CD1c-positive myeloid dendritic cell (primary cell): ENCODE measurements at regions not wholly inside any gene's neighbourhood (a gene's known extent, or its start where the extent isn't known, plus 50 kb on each side); places are given as distances from the start of the nearest gene placed in this dataset.

Source experiments
- DNase-seq: peaks from one replicate; pipeline ENCODE4 v3.0.0-alpha.2; 2016; ENCODE audit errors: extremely low spot score

DNA sequence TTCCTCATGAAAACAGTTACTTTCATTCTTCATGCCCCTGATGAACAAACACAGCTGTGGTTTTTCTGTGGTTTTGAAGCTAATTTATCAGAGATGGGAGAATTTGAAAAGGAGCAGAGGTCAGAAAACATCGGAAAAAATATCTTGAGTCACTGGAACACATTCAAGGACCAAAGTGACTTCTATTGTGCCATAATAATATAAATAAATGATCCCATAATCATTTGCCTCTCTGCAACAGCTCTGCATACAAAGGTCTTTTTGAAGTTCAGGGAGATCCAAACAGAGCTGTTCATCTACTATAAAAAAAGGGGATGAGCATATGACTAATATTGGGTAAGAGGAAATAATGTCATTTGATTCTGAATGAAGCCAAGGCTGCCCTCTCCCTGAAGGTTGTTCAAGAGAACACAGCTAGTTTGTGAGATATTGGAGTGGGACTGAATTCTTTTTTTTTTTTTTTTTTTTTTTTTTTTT is 201.3 kb upstream of the GALNT5 start:
- DNase-seq, result no peak

DNA sequence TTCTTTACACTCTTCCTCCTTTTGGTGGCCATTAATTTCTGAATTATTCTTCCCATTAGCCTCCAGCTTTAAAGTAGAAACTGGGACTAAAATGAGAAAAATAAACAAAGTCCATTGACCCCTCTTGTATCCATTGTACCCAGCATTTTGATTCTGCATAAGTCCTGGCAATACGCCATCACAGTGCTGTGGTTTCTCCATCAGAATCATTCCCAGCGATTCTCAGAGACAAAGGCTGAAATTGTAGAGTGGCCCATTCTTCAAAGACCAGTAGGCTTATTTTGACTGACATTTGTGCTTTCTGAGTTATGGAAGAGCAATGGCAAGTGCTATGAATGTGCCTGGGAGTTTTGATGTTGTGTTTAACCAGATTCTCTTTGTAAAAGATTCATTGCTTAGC is 199.3 kb upstream of the GALNT5 start:
- DNase-seq, result no peak

DNA sequence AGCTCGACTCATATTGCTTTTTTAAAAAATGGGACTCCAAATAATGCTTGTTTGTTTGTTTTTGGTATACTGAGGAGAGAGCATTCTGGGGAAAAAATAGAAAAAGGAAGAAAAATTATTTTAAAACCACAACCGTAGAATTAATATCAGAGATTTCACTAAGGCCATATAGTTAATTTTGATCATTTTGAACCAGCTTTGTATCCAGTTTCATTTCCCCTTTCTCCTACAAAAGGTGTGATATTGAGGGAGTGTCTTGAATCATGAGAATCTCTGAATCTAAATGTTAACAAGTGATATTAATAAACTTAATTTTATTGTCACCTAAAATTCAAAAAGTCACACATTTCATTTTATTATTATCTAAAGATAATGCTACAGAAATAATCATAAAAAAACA is 198.5 kb upstream of the GALNT5 start:
- no peak for DNase-seq

DNA sequence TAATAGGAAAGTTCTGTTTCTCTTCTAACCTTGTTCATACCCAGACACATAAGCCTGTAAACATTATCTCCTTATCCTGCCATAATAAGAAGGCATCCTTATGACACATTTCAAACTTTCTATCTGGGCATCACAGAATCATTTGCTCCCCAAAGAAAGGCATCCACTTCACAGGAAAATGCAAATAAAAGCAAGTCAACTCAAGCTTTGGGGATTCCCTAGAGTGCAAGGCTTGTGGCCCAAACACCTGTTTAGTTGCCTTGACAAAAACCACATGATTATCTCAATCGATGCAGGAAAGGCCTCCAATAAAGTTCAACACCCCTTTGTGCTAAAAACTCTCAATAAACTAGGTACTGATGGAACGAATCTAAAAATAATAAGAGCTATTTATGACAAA is 195.7 kb upstream of the GALNT5 start:
- DNase-seq, result no peak

DNA sequence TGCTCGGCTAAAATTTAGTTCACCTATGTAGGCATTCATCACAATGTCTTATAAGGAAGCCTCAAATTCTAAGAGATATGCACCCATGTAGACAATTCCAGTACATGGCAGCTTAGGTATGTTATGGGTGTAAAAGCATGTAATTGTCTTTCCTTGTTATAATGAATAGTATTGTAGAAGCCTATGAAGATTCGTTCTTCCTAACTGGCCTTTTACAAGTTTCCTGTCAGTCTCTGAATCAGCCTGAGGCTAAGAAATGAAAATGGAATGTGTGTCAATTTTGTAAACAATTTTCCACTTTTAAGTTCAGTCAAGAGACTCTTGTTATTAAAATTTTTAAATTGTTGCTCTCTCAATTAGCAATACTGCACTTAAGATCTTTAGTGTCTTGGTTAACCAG is 189.9 kb upstream of the GALNT5 start:
- DNase-seq, result no peak

DNA sequence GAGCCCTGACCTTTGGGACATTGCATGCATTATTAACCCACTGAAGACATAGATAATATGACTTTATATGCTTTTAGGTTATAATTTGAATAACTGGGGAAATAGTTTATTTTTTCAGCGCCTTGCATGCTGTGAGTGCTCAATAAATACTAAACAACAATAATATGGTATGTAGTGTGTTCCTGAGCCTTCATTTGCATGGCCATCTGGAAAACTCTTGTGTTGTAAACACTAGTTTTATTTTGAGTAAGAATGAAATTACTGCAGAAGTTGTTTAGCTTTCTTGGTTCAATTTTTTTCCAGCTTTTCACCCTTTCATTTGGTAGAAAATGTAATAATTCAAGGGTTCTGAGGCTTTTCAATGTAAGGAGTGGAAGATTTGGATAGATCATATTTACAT is 189.3 kb upstream of the GALNT5 start:
- no peak for DNase-seq

DNA sequence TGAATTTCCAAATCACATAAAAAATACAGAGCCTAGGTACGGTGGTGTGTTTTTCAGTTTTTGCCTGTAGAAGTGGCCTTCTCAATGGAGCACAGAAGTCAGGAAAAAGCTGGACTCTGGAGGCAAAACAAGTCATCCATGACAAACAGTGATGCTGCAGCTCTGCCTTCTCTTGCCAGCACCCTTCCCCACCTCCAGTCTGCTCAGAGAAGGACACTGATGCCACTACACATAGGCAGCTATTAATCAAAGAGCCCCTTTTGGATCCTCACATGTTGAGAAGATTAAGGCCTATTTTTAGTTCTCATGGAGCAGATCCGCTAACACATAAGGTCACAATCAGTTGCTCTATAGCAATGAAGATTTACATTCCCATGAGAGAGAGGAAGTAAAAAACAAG is 181.6 kb upstream of the GALNT5 start:
- no peak for DNase-seq

DNA sequence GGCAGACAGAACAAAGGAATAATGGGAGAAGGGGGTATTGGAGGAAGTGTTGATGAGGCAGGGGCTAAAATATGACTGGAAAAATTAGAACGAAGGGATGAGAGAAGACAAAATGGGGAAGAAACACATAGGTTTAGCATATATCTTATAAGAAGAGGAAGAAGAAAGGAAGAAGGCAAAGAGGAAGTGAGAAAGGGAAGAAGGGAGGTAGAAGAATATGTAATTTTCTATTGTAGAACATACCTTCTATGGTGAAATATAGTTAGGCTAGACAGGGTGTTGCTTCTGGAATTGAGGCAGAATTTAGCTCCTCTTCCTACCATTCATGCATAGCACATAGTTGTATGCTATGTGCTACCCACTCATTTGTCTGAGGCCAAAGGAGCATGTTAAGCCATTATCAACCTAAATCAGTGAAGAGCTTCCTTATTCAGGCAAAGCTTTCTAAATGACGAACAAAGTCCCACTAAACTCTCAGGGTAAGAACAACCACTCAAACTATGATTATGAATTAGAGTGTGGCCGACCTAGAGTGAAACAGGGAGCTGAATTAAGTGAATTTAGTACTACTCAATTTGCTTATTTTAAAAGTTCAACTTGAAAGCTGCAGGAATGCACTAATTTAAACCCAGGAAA is 180.9 kb upstream of the GALNT5 start:
- DNase-seq, result no peak

DNA sequence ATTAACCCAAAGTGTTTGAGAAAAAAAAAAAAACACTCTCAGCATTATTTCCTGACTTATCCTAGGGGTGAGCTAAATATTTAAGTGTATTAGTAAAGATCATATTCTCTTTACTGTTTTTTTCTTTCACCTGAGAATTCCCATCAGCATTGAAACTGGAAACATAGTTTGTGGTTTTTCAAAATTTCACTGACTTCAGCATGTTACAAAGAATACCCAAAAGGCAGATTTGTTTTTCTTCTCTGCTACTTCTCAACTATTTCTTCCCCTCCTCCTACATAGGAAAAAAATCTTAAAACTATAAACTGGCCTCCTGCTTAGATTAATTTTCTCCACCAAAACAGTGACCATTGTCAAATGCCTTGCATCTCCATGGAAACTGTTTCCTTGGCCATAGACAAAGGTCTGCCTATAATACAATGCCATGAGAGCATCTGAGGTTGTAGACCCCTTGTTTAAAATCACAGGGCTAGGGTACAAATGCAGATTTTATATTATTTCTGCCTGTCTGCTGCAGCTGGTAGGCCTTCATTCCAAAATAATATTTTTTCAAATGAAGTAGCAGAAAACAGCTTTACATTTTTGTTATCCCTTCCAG is 179.7 kb upstream of the GALNT5 start:
- DNase-seq, result no peak

DNA sequence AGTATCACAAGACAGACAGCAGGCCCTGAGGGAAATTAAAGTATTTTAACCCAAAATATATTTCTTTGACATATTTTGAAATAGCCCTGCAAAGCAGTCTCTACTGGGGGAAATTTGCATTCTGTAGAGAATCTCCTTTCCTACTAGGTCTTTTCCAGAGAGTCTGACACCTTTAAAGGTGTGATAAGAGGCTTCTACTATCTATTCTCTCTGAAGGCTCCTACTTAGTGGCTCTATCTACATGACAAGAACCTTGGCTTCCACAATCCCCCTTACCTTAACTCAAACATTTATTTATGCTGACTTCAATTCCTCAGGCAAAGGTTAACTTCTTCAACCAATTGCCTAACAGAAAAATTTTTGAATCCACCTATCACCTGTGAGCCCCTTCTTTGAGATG is 174.6 kb upstream of the GALNT5 start:
- no peak for DNase-seq

DNA sequence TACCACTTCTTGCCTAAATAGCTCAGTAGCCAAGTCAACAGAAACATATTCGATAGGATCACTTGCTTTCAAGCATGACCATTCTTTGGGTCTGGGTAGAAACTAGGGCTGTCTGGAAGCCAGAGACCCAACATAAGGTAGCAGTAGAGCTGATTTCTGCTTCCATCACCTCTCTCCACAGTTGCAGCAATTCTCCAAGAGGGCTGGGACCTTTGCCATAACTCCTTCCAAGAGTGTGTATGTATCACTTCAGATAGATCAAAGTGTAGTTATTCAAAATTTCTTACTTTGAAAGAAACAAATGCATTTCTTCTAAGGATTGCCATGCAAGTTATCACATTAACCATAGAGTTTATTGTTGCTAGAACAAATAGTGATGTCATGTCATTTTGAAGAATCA is 172.0 kb upstream of the GALNT5 start:
- no peak for DNase-seq

DNA sequence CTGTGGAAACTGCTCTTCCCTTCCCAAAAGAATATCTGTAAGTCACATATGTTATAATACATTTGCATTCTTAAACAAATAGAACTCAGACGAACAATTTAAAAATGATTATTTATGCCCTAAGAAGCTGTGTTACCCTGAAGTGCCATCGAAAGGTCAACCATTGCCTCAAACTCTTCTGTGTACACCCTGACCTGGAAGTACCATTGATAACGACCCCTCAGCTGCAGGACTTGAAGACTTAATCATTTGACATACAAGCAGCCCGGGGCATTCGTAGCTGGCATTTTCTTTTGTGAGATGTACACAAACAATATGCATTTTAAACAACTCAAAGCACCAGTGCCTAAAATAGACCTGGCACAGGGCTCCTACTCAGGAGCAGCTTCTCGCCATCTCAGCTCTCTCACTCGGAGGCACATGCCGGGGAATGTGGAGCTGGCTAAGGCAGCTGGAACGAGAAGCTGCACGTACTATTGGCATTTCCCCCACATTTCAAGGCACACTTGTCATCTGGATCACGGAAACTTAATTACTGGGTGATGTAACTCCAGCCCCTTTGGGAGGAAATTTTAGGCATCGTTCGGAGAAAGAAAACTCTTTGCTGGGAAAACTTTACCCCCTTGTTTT is 170.0 kb upstream of the GALNT5 start:
- no peak for DNase-seq

DNA sequence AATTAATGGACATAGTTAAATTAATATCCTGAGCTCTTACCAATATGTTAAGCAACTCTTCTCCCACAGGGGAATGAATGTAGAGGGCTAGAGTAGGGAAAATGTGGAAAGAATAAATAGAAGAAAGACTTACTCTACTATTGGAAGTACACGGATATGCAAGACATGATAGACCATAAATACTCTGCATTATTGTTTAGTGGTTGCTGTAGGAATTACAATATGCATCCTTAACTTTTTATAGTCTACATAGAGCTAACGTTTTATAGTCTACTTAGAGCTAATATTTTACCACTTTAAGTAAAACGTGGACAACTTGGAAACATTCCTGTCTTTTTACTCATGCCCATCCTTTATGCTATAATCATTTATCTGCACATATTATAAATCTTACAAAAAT is 163.8 kb upstream of the GALNT5 start:
- DNase-seq, result no peak

DNA sequence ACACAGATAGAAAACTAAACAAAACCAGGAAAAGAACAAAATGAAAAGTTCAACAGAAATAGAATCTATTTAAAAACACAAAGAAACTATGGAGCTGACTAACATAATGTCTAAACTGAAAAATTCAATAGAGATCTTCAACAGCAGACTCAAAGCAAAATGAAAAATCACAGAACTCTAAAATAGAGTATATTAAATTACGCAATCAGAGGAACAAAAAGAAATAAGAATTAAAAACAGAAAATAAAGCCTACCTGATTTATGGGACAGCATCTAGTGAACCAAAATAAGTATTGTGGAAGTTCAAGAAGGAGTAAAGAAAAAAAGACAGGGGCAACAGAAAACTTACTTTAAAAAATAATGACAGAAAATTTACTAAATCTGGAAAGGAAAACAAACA is 152.1 kb upstream of the GALNT5 start:
- DNase-seq, result no peak

DNA sequence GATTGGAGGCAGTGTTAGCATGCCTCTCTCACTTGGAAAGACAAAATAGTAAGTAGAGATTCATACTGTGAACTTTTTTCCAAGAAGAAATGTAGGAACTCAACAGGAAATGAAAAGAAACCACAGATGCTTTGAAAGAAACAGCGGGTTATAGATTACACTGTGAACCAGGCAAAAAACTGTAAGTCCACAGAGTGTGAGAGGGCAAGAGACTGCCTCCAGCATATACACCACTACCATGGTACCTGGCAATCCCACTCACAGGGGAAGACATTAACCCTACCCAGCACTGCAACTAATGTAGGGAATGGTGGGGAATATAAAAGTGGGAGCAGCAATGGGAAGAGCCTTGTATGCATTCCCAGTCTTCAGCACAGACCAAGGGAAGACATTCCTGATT is 150.6 kb upstream of the GALNT5 start:
- DNase-seq, result no peak

DNA sequence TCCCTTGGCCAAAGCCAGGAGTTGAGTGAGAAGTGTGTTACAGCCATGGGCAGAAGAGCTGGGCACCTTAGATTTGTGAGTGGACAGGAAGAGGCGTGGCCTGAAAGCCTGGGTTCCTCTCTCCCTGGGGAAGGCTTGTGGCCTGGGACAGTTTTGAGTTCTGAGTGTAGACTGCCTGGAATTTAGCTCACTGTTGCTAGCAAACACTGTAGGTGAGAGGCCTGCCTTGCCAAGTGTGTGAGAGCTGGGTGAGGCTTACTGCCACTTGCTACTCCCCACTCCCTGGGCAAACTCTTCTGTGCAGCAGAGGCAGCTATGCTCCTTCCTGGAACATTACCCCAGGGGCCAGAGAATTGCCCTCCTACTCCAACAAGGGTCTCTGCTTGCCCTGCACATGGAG is 150.0 kb upstream of the GALNT5 start:
- no peak for DNase-seq

DNA sequence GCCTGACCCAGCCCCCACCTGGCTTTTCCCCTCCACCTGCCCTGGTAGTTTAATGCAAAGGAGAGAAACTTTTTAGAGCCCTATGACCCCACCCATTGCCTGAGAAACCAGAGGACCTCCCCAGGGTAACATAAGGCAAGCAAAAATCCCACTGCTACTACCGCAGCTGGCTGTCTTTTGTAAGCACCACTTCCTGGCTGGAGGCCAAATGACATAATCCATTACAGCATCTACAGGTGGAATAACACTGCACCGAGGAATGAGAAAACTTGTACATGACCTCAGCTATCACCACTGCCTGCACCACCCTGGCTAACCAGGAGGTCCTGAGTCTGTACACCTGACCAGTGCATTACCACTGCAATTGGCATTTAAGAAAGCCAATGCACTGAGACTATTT is 149.6 kb upstream of the GALNT5 start:
- no peak for DNase-seq

DNA sequence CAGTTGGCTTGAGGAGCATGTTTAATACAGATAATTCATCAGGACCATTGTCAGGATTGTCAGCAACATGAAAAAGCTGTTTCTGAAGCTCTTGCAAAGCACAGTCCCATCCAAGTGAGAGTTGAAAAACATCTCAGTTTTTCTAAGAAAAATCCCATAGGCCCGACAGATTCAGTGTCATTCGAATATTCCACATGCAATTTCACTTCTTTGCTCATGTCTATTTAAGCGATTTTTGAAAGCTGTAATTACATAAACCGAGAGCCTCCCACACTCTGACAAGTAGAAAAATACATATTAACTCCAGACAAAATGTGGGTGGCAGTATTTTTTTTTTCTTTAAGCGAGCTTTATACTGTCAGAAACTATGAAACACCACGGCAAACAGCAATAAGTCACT is 134.7 kb upstream of the GALNT5 start:
- DNase-seq, result no peak

DNA sequence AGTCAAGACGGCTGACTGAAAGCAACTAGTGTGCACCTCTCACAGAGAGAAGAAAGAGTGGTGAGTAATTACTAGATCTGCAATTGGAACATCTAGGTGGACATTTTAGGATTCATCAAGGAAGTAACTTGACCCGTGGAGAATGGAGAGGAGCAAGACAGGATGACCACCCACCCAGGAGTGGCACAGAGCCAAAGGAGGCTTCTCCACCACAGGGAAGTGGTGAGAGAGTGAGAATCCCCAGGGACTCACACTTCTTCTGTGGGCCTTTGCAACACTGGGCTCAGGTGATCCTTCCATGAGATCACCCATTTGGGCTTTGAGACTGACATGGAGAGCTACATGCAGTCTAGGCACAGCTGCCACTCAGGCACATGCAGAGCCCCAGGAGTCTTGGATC is 132.8 kb upstream of the GALNT5 start:
- no peak for DNase-seq

DNA sequence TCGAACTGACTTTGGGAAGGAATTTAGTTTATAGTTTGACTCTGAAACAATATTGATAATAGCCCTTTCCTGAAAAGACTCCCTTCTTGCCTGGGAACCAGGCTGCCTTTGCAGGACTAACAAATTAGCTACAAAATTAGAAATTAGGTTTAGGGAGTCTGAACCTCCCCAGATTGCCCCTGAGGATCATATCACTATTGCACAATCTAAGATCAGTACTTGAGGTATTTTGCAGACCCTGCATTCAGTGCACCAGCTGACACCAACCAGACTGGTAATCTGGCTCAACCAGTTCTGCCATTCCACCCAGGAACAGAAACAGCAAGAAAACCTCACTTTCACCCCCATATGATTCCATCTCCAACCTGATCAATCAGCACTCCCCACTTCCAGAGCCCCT is 131.8 kb upstream of the GALNT5 start:
- no peak for DNase-seq

DNA sequence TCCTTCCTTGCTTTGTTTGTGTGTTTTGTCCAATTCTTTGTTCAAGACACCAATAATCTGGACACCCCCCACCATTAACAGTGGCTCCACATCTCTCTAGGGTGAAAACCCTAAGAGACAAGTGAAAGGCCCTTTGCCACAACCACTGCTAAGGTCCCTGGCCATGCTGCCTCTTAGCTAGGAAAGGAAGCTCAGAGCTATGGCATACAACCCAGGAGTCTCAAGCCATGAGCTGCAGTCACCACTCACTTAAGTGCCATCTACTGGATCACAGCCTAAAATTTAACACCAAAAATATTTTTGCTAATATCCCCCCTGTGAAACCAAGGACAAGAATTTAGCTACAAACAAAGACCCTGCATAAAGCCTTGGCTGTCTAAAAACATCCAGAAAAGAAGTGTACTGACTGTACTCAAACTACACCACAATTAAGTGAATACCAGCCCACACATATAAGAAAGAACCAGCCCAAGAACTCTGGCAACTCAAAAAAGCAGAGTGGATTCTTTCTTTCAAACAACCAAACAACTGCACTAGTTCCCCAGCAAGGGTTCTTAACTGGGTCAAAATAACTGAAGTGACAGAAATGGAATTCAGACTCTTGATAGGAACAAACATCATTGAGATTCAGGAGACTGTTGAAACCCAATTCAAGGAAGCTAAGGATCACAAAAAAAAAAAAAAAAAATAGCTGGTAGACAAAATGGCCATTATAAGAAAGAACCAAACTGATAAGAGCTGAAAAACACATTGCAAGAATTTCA is 130.1 kb upstream of the GALNT5 start:
- DNase-seq, result no peak

DNA sequence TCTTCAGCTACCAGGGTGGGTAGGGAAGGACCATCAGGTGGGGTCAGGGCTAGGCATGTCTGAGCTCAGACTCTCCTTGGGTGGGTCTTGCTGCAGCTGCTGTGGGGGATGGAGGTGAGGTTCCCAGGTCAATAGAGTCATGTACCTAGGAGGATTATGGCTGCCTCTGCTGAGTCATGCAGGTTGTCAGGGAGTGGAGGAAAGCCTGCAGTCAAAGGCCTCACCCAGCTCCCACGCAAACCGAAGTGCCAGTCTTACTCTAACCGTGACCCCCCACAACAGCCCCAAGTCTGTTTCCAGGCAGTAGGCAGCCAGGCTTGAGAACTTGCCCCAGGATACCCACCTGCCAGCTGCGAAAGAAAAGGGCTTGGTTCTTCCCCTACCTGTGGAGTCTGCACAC is 113.6 kb upstream of the GALNT5 start:
- no peak for DNase-seq

DNA sequence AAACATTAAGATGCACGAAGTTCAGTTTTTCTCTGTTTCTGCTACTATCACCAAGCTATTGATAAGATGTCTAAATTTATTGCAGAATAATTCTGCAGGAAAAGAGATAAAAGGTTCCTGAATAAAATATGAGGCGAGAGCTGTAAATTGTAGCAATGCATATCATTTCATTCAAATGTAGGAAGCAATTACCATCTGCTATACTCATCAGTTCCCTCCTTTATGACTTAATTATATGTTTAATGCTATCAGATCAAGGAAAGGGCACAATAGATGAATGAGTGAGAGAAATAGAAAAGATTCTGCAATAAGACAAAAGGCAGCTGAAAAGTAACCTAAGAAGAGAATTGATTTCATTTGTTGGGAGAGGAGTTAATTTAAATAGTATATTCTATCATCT is 108.2 kb upstream of the GALNT5 start:
- DNase-seq, result no peak
